Esophagus muscularis mucosa (tissue), 4 donors: ENCODE measurements at regions not wholly inside any gene's neighbourhood (a gene's known extent, or its start where the extent isn't known, plus 50 kb on each side); places are given as distances from the start of the nearest gene placed in this dataset.

Source experiments
- DNase-seq: peaks from one replicate; pipeline ENCODE4 v3.0.0-alpha.2; 2017; ENCODE audit errors: extremely low spot score
- H3K27ac ChIP-seq, 4 donors: fragments of 200-600 bp; sonication (generic); replicated peaks in 1 of 4; 1 replicate in 3 of 4; 2 replicates in 1 of 4; pipeline ENCODE4 v1.5.1; 2016 to 2019; ENCODE audit warnings: mild to moderate bottlenecking in 1 of 4
- H3K27me3 ChIP-seq, 4 donors: fragments of 200-600 bp; sonication (generic); one replicate each; pipeline versions ENCODE4 v1.5.1 to v1.6.0; 2016 to 2019
- H3K36me3 ChIP-seq, 4 donors: fragments of 200-600 bp; sonication (generic); one replicate each; pipeline ENCODE4 v1.5.1; 2016 to 2019
- H3K4me1 ChIP-seq, 4 donors: fragments of 200-600 bp; sonication (generic); one replicate each; pipeline ENCODE4 v1.5.1; 2016 to 2019
- H3K4me3 ChIP-seq, 4 donors: fragments of 200-600 bp; sonication (generic); 1 replicate in 2 of 4; 2 replicates in 2 of 4; pipeline ENCODE4 v1.5.1; 2016 to 2019; ENCODE audit warnings: mild to moderate bottlenecking in 4 of 4, moderate library complexity in 1 of 4
- H3K9me3 ChIP-seq, 4 donors: fragments of 200-600 bp; sonication (generic); 1 replicate in 3 of 4; 2 replicates in 1 of 4; pipeline ENCODE4 v1.5.1; 2016 to 2019
- CTCF ChIP-seq, 3 experiments: fragments of 200-600 bp in 2 of 3; fragments of 450-650 bp in 1 of 3; sonication (generic) in 2 of 3; IDR thresholded peaks; one replicate each; pipeline ENCODE4 v1.5.1; 2017 to 2019; ENCODE audit warnings: antibody characterized with exemption in 3 of 3, mild to moderate bottlenecking in 2 of 3, moderate library complexity in 1 of 3
- EP300 ChIP-seq: sonication (generic); formaldehyde crosslinking; IDR thresholded peaks from one replicate; pipeline ENCODE4 v1.6.1; 2017; ENCODE audit warnings: antibody characterized with exemption
- POLR2A ChIP-seq: fragments of 450-650 bp; IDR thresholded peaks from one replicate; pipeline ENCODE4 v1.6.1; 2017; ENCODE audit warnings: antibody characterized with exemption, moderate library complexity, mild to moderate bottlenecking, low read depth
- POLR2AphosphoS5 ChIP-seq, 2 donors: sonication (generic); formaldehyde crosslinking; IDR thresholded peaks; one replicate each; pipeline ENCODE4 v1.6.1; 2017; ENCODE audit warnings: antibody characterized with exemption in 2 of 2
- WGBS: methylation state at CpG from one replicate; pipeline ENCODE4 v1.1.5; 2018; 5-methylcytosine and 5-hydroxymethylcytosine counted together
- intact Hi-C: fragments of 100-400 bp; cut with DNase I; formaldehyde crosslinking; loops from one replicate; pipeline ENCODE4 v1.15.1; 2023

GRCh38 chrX:124699876-124700275, 353.5 kb downstream of the SH2D1A start:
- no peaks in the 10 kb centered on the region for H3K9me3 ChIP-seq
- intact Hi-C loops = no loop called here

GRCh38 chrX:124717537-124717936, 371.2 kb downstream of the SH2D1A start:
- 71% methylated on average over 1 of the region's 1 CpG for WGBS
- DNase-seq = no peak
- no peaks in the 10 kb centered on the region for H3K36me3 ChIP-seq
- H3K27ac ChIP-seq = no peak overlapping the region
- H3K27me3 ChIP-seq = no peaks in the 10 kb centered on the region
- H3K4me1 ChIP-seq = no peaks in the 10 kb centered on the region
- no peak for TF ChIP-seq CTCF (IDR thresholded peaks at IDR 0.05)
- TF ChIP-seq POLR2A = no peak
- no peak for TF ChIP-seq EP300
- TF ChIP-seq POLR2AphosphoS5 (IDR thresholded peaks at IDR 0.05) = no peak
- H3K9me3 ChIP-seq = no peaks in the 10 kb centered on the region
- no peak overlapping the region for H3K4me3 ChIP-seq
- intact Hi-C loops = no loop called here

More at GRCh38 chrX:124699876-124700275, 353.5 kb downstream of the SH2D1A start:
- H3K4me1 ChIP-seq = no peaks in the 10 kb centered on the region
- H3K36me3 ChIP-seq = no peaks in the 10 kb centered on the region
- TF ChIP-seq POLR2AphosphoS5 (IDR thresholded peaks at IDR 0.05) (no peak), EP300 (no peak)
- no peaks in the 10 kb centered on the region for H3K27me3 ChIP-seq
- no peak overlapping the region for H3K4me3 ChIP-seq
- DNase-seq = no peak
- H3K27ac ChIP-seq = no peak overlapping the region
- 56% methylated on average over 2 of the region's 2 CpGs for WGBS

GRCh38 chrX:124719060-124719459, 372.7 kb downstream of the SH2D1A start:
- no peak for TF ChIP-seq POLR2AphosphoS5 (IDR thresholded peaks at IDR 0.05)
- TF ChIP-seq EP300 = no peak
- no peak for TF ChIP-seq CTCF (IDR thresholded peaks at IDR 0.05)
- TF ChIP-seq POLR2A = no peak
- intact Hi-C loops = no loop called here
- H3K36me3 ChIP-seq = no peaks in the 10 kb centered on the region
- no peak overlapping the region for H3K4me3 ChIP-seq
- no peaks in the 10 kb centered on the region for H3K4me1 ChIP-seq
- 65% methylated on average over 2 of the region's 2 CpGs for WGBS
- no peaks in the 10 kb centered on the region for H3K27me3 ChIP-seq
- H3K9me3 ChIP-seq = no peaks in the 10 kb centered on the region
- no peak overlapping the region for H3K27ac ChIP-seq
- DNase-seq = no peak

- no peak overlapping the region for H3K4me3 ChIP-seq
- 98% methylated on average over 2 of the region's 2 CpGs for whole genome bisulfite sequencing
- intact Hi-C loops = no loop called here
- no peak for DNase-seq
- no peaks in the 10 kb centered on the region for H3K4me1 ChIP-seq
- no peaks in the 10 kb centered on the region for H3K9me3 ChIP-seq
- no peak overlapping the region for H3K27ac ChIP-seq
- TF ChIP-seq CTCF (IDR thresholded peaks at IDR 0.05) (no peak), EP300 (no peak), POLR2AphosphoS5 (IDR thresholded peaks at IDR 0.05) (no peak), POLR2A (no peak)
- H3K36me3 ChIP-seq = no peaks in the 10 kb centered on the region
- no peaks in the 10 kb centered on the region for H3K27me3 ChIP-seq
These were observed 374.2 kb downstream of the SH2D1A start for GRCh38 chrX:124720532-124720931.

GRCh38 chrX:124725502-124725901, 379.1 kb downstream of the SH2D1A start:
- intact Hi-C loops = no loop called here
- Histone ChIP-seq H3K27ac (no peak overlapping the region), H3K4me3 (no peak overlapping the region), H3K9me3 (no peaks in the 10 kb centered on the region), H3K36me3 (no peaks in the 10 kb centered on the region), H3K4me1 (no peaks in the 10 kb centered on the region), H3K27me3 (no peaks in the 10 kb centered on the region)
- WGBS = 60% methylated on average over 1 of the region's 1 CpG
- no peak for TF ChIP-seq CTCF (IDR thresholded peaks at IDR 0.05)
- TF ChIP-seq POLR2A = no peak
- no peak for TF ChIP-seq POLR2AphosphoS5 (IDR thresholded peaks at IDR 0.05)
- TF ChIP-seq EP300 = no peak
- no peak for DNase-seq
